KMS-11 (cell line): ENCODE measurements at regions not wholly inside any gene's neighbourhood (a gene's known extent, or its start where the extent isn't known, plus 50 kb on each side); places are given as distances from the start of the nearest gene placed in this dataset.

ENCODE experiments used
- H2AFZ ChIP-seq: fragments of 200-600 bp; sonication (generic); 2 replicates; pipeline ENCODE4 v1.6.1; 2016; ENCODE audit warnings: antibody characterized with exemption, mixed run types, low read depth
- H3K27ac ChIP-seq: fragments of 200-600 bp; sonication (generic); 2 replicates; pipeline ENCODE4 v1.6.1; 2016; ENCODE audit warnings: mild to moderate bottlenecking, mixed run types
- H3K27me3 ChIP-seq: fragments of 200-600 bp; sonication (generic); 2 replicates; pipeline ENCODE4 v1.6.1; 2017; ENCODE audit warnings: mild to moderate bottlenecking, low read depth, mixed run types, moderate library complexity; ENCODE audit not compliant: insufficient read depth
- H3K36me3 ChIP-seq: fragments of 200-600 bp; sonication (generic); 2 replicates; pipeline ENCODE4 v1.6.1; 2017; ENCODE audit warnings: mild to moderate bottlenecking, mixed run types; ENCODE audit not compliant: insufficient read depth
- H3K4me1 ChIP-seq: fragments of 200-600 bp; sonication (generic); 2 replicates; pipeline ENCODE4 v1.6.1; 2016; ENCODE audit warnings: mild to moderate bottlenecking, low read depth, mixed run types; ENCODE audit not compliant: poor library complexity, severe bottlenecking
- H3K4me2 ChIP-seq: fragments of 200-600 bp; sonication (generic); 2 replicates; pipeline ENCODE4 v1.7.0; 2016; ENCODE audit warnings: mild to moderate bottlenecking, mixed run types
- H3K4me3 ChIP-seq: fragments of 200-600 bp; sonication (generic); IDR thresholded peaks from 2 replicates; pipeline ENCODE4 v1.6.1; 2017; ENCODE audit warnings: low read depth, low read length, mixed read lengths; ENCODE audit not compliant: insufficient read depth
- H3K79me2 ChIP-seq: fragments of 200-600 bp; sonication (generic); 2 replicates; pipeline ENCODE4 v1.6.1; 2016; ENCODE audit warnings: low read depth, mixed run types; ENCODE audit not compliant: insufficient read depth
- H3K9ac ChIP-seq: fragments of 200-600 bp; sonication (generic); 2 replicates; pipeline ENCODE4 v1.6.1; 2016; ENCODE audit warnings: mild to moderate bottlenecking, mixed run types
- H4K20me1 ChIP-seq: fragments of 200-600 bp; sonication (generic); 2 replicates; pipeline ENCODE4 v1.6.1; 2016; ENCODE audit warnings: mild to moderate bottlenecking, mixed run types; ENCODE audit not compliant: insufficient read depth
- TF ChIP-seq, protein P1 (sequence below): fragments of 200-600 bp; sonication (generic); conservative IDR thresholded peaks from 2 replicates; pipeline ENCODE4 v1.6.1; 2017; ENCODE audit warnings: low read depth, mild to moderate bottlenecking, antibody characterized with exemption, low read length, moderate library complexity, mixed read lengths

DNA sequence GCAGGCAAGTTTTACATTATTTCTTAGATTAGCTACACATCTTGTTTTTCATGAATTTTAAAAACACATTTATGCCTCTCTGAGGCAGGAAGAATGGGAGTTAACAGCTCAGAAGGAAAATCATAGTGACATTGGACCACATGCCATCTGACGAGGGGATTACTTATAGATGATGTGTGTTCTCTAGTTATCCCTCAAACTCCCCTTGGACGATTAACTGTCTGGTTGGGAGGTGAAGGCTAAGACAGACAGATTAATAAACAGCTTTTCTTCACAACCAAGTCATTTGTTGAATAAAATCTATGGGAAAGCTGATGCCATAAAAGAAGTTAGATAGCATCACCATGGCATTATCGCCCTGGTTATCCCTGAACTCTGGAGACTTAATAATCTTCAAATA, 80.0 kb upstream of the PREP start:
- peak overlapping the region; percentile 71 for H3K4me2 ChIP-seq
- TF ChIP-seq, protein P1, sequence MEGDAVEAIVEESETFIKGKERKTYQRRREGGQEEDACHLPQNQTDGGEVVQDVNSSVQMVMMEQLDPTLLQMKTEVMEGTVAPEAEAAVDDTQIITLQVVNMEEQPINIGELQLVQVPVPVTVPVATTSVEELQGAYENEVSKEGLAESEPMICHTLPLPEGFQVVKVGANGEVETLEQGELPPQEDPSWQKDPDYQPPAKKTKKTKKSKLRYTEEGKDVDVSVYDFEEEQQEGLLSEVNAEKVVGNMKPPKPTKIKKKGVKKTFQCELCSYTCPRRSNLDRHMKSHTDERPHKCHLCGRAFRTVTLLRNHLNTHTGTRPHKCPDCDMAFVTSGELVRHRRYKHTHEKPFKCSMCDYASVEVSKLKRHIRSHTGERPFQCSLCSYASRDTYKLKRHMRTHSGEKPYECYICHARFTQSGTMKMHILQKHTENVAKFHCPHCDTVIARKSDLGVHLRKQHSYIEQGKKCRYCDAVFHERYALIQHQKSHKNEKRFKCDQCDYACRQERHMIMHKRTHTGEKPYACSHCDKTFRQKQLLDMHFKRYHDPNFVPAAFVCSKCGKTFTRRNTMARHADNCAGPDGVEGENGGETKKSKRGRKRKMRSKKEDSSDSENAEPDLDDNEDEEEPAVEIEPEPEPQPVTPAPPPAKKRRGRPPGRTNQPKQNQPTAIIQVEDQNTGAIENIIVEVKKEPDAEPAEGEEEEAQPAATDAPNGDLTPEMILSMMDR, result no peak
- peak overlapping the region; percentile 34; the same call in 1 of the 2 replicates for H3K27ac ChIP-seq
- H3K4me1 ChIP-seq, result peaks cover 73% of the 10 kb centered on the region
- no peaks in the 10 kb centered on the region for H3K79me2 ChIP-seq
- no peaks in the 10 kb centered on the region for H3K27me3 ChIP-seq
- no peaks in the 10 kb centered on the region for H4K20me1 ChIP-seq
- H3K36me3 ChIP-seq, result no peaks in the 10 kb centered on the region
- H3K4me3 ChIP-seq, result no peak overlapping the region
- no peak overlapping the region for H2AFZ ChIP-seq
- H3K9ac ChIP-seq, result no peak overlapping the region

DNA sequence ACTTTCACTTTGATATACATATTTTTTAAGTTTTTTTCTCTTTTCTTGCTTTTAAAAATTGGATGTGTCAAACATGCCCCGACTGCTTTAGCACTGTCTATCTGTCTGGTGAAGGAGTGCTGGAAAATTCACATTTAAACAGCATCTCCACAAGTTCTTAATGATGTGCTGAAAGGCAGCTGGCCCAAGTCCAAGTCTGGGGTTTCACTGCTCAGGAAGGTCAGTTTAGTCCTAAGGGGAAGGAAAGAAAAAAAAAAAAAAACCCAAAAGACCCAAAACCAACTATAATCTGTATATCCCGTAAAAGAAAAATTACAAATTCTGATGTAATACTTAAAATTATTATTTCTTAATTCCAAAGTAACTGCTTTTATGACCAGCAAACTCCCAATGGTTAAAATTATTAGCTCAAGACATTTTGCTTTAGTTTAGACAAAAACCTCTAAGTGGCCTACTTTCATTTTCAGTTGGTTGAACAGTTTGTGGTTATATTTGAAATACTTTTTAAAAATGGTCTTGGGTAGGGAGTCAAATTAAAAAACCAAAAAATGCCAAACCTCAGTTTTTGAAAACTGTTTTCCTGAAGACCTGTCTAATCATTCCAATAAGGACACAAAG, 79.5 kb upstream of the PREP start:
- Histone ChIP-seq H3K27me3 (no peaks in the 10 kb centered on the region), H3K4me3 (no peak overlapping the region), H3K4me2 (peak overlapping the region; percentile 71), H3K79me2 (no peaks in the 10 kb centered on the region), H3K9ac (peak overlapping the region; percentile 16; the same call in 1 of the 2 replicates), H4K20me1 (no peaks in the 10 kb centered on the region), H3K27ac (peak overlapping the region; percentile 34; the same call in 1 of the 2 replicates), H2AFZ (no peak overlapping the region), H3K36me3 (no peaks in the 10 kb centered on the region), H3K4me1 (peaks cover 71% of the 10 kb centered on the region)
- TF ChIP-seq, protein P1, result no peak

DNA sequence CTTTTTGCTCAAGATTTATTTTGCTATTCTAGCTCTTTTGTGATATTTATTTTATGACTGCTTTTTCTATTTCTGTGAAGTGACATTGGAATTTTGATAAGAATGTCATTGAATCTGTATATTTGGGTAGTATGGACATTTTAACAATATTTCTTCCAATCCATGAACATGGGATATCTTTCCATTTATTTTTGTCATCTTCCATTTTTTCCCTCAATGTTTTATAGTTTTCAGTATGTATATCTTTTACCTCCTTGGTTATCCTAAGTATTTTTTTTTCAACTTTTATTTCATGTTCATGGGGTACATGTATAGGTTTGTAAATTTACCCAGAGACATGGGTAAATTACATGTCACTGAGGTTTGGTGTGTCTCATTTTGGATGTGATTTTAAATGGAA, 74.1 kb upstream of the PREP start:
- Histone ChIP-seq H2AFZ (no peak overlapping the region), H3K27ac (no peak overlapping the region), H3K9ac (no peak overlapping the region), H3K4me1 (peaks cover 21% of the 10 kb centered on the region), H3K4me3 (no peak overlapping the region), H4K20me1 (no peaks in the 10 kb centered on the region), H3K4me2 (no peak overlapping the region), H3K79me2 (no peaks in the 10 kb centered on the region), H3K27me3 (no peaks in the 10 kb centered on the region), H3K36me3 (no peaks in the 10 kb centered on the region)
- TF ChIP-seq, protein P1, result no peak

DNA sequence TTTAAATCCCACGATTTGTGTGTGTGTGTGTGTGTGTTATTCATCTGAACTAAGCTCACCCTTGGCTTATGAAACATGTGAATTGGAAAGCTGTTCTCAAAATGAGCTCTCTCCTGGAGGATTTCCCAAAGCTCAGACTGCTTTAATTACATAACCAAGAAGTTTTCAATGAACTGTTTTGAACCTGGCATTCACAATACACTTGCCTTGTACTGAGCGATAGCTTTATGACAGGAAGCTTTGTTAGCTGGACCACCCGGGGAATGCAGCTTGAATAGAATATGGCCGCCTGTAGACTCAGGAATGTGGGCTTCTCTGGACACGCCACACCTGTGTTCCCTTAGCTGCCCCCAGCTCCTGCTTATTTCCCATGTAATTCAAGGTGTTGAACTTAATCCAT, 71.4 kb upstream of the PREP start:
- Histone ChIP-seq H4K20me1 (no peaks in the 10 kb centered on the region), H3K4me2 (no peak overlapping the region), H3K9ac (no peak overlapping the region), H3K36me3 (no peaks in the 10 kb centered on the region), H3K4me3 (no peak overlapping the region), H3K27ac (no peak overlapping the region), H2AFZ (no peak overlapping the region), H3K27me3 (no peaks in the 10 kb centered on the region), H3K4me1 (no peaks in the 10 kb centered on the region), H3K79me2 (no peaks in the 10 kb centered on the region)
- TF ChIP-seq, protein P1, result no peak
